Heart right ventricle (tissue), 16 donors: ENCODE measurements at regions not wholly inside any gene's neighbourhood (a gene's known extent, or its start where the extent isn't known, plus 50 kb on each side); places are given as distances from the start of the nearest gene placed in this dataset.

Experiments
- ATAC-seq, 8 donors: fragments of 200-7000 bp; cut with Tn5 transposase; one replicate each; pipeline ENCODE4 v1.9.1; 2020; ENCODE audit warnings: mild to moderate bottlenecking in 8 of 8, moderate library complexity in 8 of 8, moderate number of reproducible peaks in 1 of 8
- DNase-seq, 2 donors: peaks; one replicate each; pipeline ENCODE4 v3.0.0-alpha.2; 2020
- H3K27ac ChIP-seq, 10 donors: fragments of 200-600 bp; sonication (generic) in 2 of 10; one replicate each; pipeline versions ENCODE4 v1.5.0 to v1.8.0; 2020 to 2022; ENCODE audit warnings: mild to moderate bottlenecking in 3 of 10
- H3K27me3 ChIP-seq, 7 donors: fragments of 200-600 bp; one replicate each; pipeline ENCODE4 v1.8.0; 2021 to 2022; ENCODE audit warnings: mild to moderate bottlenecking in 2 of 7
- H3K36me3 ChIP-seq, 9 donors: fragments of 200-600 bp; sonication (generic) in 1 of 9; one replicate each; pipeline versions ENCODE4 v1.5.0 to v1.8.0; 2020 to 2022; ENCODE audit warnings: mild to moderate bottlenecking in 2 of 9
- H3K4me1 ChIP-seq, 9 donors: fragments of 200-600 bp; sonication (generic) in 1 of 9; one replicate each; pipeline versions ENCODE4 v1.5.0 to v1.8.0; 2020 to 2022; ENCODE audit warnings: mild to moderate bottlenecking in 4 of 9
- H3K4me3 ChIP-seq, 10 donors: fragments of 200-600 bp; sonication (generic) in 2 of 10; one replicate each; pipeline versions ENCODE4 v1.5.0 to v1.8.0; 2020 to 2022; ENCODE audit warnings: mild to moderate bottlenecking in 7 of 10, moderate library complexity in 2 of 10
- H3K9me3 ChIP-seq, 11 donors: fragments of 200-600 bp in 10 of 11; sonication (generic) in 2 of 11; one replicate each; pipeline versions ENCODE4 v1.5.0 to v1.8.0; 2013 to 2022; ENCODE audit warnings: mild to moderate bottlenecking in 2 of 11, control low read depth in 1 of 11, moderate library complexity in 1 of 11
- WGBS, 2 donors: extraction: QIAGEN DNeasy Blood & Tissue Kit; methylation state at CpG; one replicate each; pipeline ENCODE4 v1.1.7; 2013; ENCODE audit warnings: inconsistent platforms in 1 of 2; 5-methylcytosine and 5-hydroxymethylcytosine counted together
- intact Hi-C, 10 donors: fragments of 100-400 bp; cut with DNase I; formaldehyde crosslinking; loops; one replicate each; pipeline versions ENCODE4 v1.11.1 to v1.14.2; 2022
- TF ChIP-seq, protein P1 (sequence below), 9 donors: fragments of 200-600 bp; sonication (generic) in 2 of 9; IDR thresholded peaks; one replicate each; pipeline versions ENCODE4 v1.5.0 to v1.8.0; 2021 to 2022; ENCODE audit warnings: antibody characterized with exemption in 9 of 9, mild to moderate bottlenecking in 5 of 9, moderate library complexity in 1 of 9
- donor health status: Arrhythmogenic right ventricular cardiomyopathy.
- donor health status: ischemic (EF 13 %, LVEDD 7.1; RV severe dilation, severe dysfunction).
- donor health status: healthy with polysubstance abuse.
- donor health status: DM: no; HTN: yes; CAD: no.
- donor health status: DM: no; HTN: no; CAD: no.
- donor health status: ischemic (EF 25% LVEDD 6.9; RV normal size, moderate dysfunction).
- donor health status: ischemic (EF 25% LVEDD 5.7; RV mildly dilated, moderate dysfunction).
- donor health status: healthy.
- donor health status: DM: yes; HTN: yes; CAD: no.
- donor health status: Ischemic cardiomyopathy.
- donor health status: ischemic (EF 35%, LVEDD 5.7; RV mildly dilated, moderate dysfunction).
- donor health status: nonischemic (EF 11% LVEDD 7.7; RV severe dilation, severe dysfunction).
- donor health status: DM: yes; HTN: yes; CAD: no.
- donor health status: PGD.
- donor health status: ischemic (EF 29% LVEDD 5.4; RV normal size, mild dysfunction).
- donor health status: nonischemic (EF 23%, LVEDD 6.1; RV moderate dilation, normal function).

DNA sequence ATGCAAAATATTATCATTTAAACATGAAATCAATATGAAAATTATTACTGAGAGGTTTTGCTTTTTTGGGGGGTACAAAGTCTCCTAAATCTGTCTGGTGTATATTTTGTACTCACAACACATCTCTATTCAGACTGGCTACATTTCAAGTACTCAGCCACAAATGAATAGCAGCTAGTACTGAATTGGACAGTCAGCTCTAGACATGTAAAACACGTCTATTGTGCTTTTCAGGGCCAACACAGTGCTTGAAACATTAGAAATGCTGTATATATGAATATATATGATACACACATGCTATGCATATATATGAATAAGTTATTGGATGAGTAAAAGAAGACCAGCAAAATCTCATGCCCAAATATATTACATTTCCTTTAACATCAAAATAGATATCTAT is 103.8 kb upstream of the CFAP20DC start:
- TF ChIP-seq, protein P1, sequence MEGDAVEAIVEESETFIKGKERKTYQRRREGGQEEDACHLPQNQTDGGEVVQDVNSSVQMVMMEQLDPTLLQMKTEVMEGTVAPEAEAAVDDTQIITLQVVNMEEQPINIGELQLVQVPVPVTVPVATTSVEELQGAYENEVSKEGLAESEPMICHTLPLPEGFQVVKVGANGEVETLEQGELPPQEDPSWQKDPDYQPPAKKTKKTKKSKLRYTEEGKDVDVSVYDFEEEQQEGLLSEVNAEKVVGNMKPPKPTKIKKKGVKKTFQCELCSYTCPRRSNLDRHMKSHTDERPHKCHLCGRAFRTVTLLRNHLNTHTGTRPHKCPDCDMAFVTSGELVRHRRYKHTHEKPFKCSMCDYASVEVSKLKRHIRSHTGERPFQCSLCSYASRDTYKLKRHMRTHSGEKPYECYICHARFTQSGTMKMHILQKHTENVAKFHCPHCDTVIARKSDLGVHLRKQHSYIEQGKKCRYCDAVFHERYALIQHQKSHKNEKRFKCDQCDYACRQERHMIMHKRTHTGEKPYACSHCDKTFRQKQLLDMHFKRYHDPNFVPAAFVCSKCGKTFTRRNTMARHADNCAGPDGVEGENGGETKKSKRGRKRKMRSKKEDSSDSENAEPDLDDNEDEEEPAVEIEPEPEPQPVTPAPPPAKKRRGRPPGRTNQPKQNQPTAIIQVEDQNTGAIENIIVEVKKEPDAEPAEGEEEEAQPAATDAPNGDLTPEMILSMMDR (IDR thresholded peaks at IDR 0.05): no peak
- Histone ChIP-seq H3K4me1 (no peaks in the 10 kb centered on the region), H3K27me3 (peaks cover 0 to 4% (median 0%) of the 10 kb centered on the region in 7 donors), H3K27ac (no peak overlapping the region), H3K36me3 (no peaks in the 10 kb centered on the region), H3K9me3 (peaks cover 0 to 6% (median 0%) of the 10 kb centered on the region in 11 donors), H3K4me3 (no peak overlapping the region)
- 38 to 46% methylated on average over 1 of the region's 1 CpG for WGBS, 2 donors
- ATAC-seq: no peak
- no peak for DNase-seq
- intact Hi-C loops: no loop called here

GRCh38 chr3:59152943-59153342 is 103.1 kb upstream of the CFAP20DC start:
- H3K4me1 ChIP-seq: no peaks in the 10 kb centered on the region
- no peak overlapping the region for H3K4me3 ChIP-seq
- no peaks in the 10 kb centered on the region for H3K36me3 ChIP-seq
- intact Hi-C loops: no loop called here
- WGBS, 2 donors: 70 to 71% methylated on average over 2 of the region's 2 CpGs
- TF ChIP-seq, protein P1 (IDR thresholded peaks at IDR 0.05): no peak
- peaks cover 0 to 13% (median 1%) of the 10 kb centered on the region in 11 donors for H3K9me3 ChIP-seq
- ATAC-seq: no peak
- no peak for DNase-seq
- peaks cover 0 to 4% (median 0%) of the 10 kb centered on the region in 7 donors for H3K27me3 ChIP-seq
- no peak overlapping the region for H3K27ac ChIP-seq

DNA sequence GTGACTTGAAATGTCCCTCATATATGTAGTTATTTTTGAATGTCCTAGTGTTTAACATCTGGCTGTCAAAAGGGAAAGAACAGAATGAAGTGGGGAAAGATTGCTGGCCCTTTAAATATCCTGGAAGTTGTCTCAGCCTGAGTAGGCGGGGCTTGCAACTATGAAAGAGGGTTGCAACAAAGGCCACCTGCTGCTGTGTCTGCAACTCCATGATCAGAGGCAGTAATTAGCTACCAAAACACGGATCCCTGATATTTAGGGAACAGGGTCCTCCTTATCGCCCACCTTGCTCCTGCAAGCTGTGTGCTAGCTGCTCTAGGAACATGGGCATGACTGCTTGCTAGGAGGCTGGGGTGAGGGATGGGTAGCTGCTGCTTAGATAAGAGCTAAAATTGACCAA is 100.2 kb upstream of the CFAP20DC start:
- ATAC-seq: no peak
- 42 to 49% methylated on average over 3 of the region's 3 CpGs for WGBS, 2 donors

GRCh38 chr3:59149166-59149565 is 99.3 kb upstream of the CFAP20DC start:
- Histone ChIP-seq H3K36me3 (no peaks in the 10 kb centered on the region), H3K27ac (no peak overlapping the region), H3K27me3 (peaks cover 0 to 4% (median 0%) of the 10 kb centered on the region in 7 donors), H3K4me1 (no peaks in the 10 kb centered on the region), H3K9me3 (peaks cover 0 to 25% (median 4%) of the 10 kb centered on the region in 11 donors), H3K4me3 (no peak overlapping the region)
- DNase-seq (no peak), ATAC-seq (no peak)
- intact Hi-C loops: no loop called here
- WGBS, 2 donors: 82 to 89% methylated on average over 2 of the region's 2 CpGs
- TF ChIP-seq, protein P1 (IDR thresholded peaks at IDR 0.05): no peak

More for the DNA sequence above, 100.2 kb upstream of the CFAP20DC start:
- intact Hi-C loops: no loop called here
- TF ChIP-seq, protein P1 (IDR thresholded peaks at IDR 0.05): no peak
- Histone ChIP-seq H3K4me1 (no peaks in the 10 kb centered on the region), H3K4me3 (no peak overlapping the region), H3K27ac (no peak overlapping the region), H3K36me3 (no peaks in the 10 kb centered on the region), H3K9me3 (peaks cover 0 to 25% (median 4%) of the 10 kb centered on the region in 11 donors), H3K27me3 (peaks cover 0 to 4% (median 0%) of the 10 kb centered on the region in 7 donors)
- DNase-seq: no peak
